SK-N-SH treated with all-trans-retinoic acid at 6 μM for 48 hours (cell line): ENCODE measurements at regions not wholly inside any gene's neighbourhood (a gene's known extent, or its start where the extent isn't known, plus 50 kb on each side); places are given as distances from the start of the nearest gene placed in this dataset.

ENCODE experiments used
- CSDC2 ChIP-seq: fragments of 250-450 bp; sonication (Bioruptor Pico); IDR thresholded peaks from 2 replicates; pipeline ENCODE4 v1.5.0; 2020; ENCODE audit warnings: mild to moderate bottlenecking, moderate library complexity
- CSRNP3 ChIP-seq: fragments of 250-450 bp; sonication (Bioruptor Pico); IDR thresholded peaks from 2 replicates; pipeline ENCODE4 v1.5.1; 2021; ENCODE audit warnings: mild to moderate bottlenecking, moderate library complexity
- OSR1 ChIP-seq: fragments of 250-450 bp; sonication (Bioruptor Pico); IDR thresholded peaks from 2 replicates; pipeline ENCODE4 v1.8.0; 2022; ENCODE audit warnings: moderate library complexity, mild to moderate bottlenecking, inconsistent platforms
- PATZ1 ChIP-seq: fragments of 250-450 bp; sonication (Bioruptor Pico); IDR thresholded peaks from 2 replicates; pipeline ENCODE4 v1.8.0; 2020; ENCODE audit warnings: mild to moderate bottlenecking, moderate library complexity, borderline replicate concordance
- TCF4 ChIP-seq: fragments of 250-450 bp; sonication (Bioruptor Pico); IDR thresholded peaks from 2 replicates; pipeline ENCODE4 v1.8.0; 2021; ENCODE audit warnings: mild to moderate bottlenecking, moderate library complexity, borderline replicate concordance
- TOX ChIP-seq: fragments of 250-450 bp; sonication (Bioruptor Pico); IDR thresholded peaks from 2 replicates; pipeline ENCODE4 v1.8.0; 2021; ENCODE audit warnings: mild to moderate bottlenecking, moderate library complexity, borderline replicate concordance
- ZFP30 ChIP-seq: fragments of 450-650 bp; formaldehyde crosslinking; IDR thresholded peaks from 2 replicates; pipeline ENCODE4 v1.5.0; 2022; ENCODE audit warnings: mild to moderate bottlenecking, moderate library complexity
- ZNF70 ChIP-seq: fragments of 450-650 bp; formaldehyde crosslinking; IDR thresholded peaks from 2 replicates; pipeline ENCODE4 v1.5.0; 2020; ENCODE audit warnings: mild to moderate bottlenecking, moderate library complexity

GRCh38 chr4:179768996-179769395 lies 2326.8 kb upstream of the AGA start:
- TF ChIP-seq CSDC2 (no peak), OSR1 (CRISPR knock-in tag) (no peak), ZNF70 (CRISPR knock-in tag) (no peak), PATZ1 (no peak), ZFP30 (no peak), CSRNP3 (no peak), TCF4 (CRISPR knock-in tag) (no peak), TOX (CRISPR knock-in tag) (no peak)
